ENCODE measurements at regions not wholly inside any gene's neighbourhood (a gene's known extent, or its start where the extent isn't known, plus 50 kb on each side); places are given as distances from the start of the nearest gene placed in this dataset.

DNA sequence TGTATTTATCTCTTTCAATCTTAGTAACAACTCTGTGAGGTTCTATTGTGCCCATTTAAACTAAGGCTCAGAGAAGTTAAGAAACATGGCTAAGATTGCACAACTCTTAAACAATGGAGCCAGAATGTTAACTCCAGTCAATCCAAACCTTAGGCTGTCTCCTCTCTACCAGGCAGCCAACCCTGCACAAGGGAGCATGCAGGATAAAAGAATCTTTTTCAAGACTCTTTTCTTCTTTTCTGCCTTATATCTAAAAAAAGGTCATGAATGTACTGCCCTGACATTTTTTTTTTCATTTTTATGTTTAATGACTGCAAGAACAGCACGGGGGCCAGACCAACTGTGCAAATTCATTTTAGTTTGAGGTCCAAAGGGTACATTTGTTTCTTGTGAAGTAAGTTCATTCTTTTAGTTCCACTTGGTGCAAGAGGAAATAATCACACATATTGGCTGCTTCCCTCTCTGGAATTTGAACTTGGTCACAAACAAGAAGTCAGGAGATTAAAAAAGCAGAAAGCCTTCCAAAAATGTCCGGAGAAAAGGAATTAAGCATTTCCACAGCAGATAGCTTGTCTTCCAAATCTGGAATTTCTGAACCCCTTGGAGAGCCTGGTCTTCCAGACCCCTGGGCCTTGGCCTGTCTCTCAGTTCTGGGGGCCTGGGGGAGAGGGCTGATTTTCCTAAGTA is 96.0 kb upstream of the RIOK3 start:
- Mint-ChIP-seq H3K27me3 (peaks cover 4% of the 10 kb centered on the region), H3K4me3 (no peak overlapping the region), H3K27ac (no peak overlapping the region), H3K36me3 (peaks cover 5% of the 10 kb centered on the region), H3K9me3 (no peaks in the 10 kb centered on the region), H3K4me1 (peaks cover 13 to 17% (median 17%) of the 10 kb centered on the region in 3 donors)

DNA sequence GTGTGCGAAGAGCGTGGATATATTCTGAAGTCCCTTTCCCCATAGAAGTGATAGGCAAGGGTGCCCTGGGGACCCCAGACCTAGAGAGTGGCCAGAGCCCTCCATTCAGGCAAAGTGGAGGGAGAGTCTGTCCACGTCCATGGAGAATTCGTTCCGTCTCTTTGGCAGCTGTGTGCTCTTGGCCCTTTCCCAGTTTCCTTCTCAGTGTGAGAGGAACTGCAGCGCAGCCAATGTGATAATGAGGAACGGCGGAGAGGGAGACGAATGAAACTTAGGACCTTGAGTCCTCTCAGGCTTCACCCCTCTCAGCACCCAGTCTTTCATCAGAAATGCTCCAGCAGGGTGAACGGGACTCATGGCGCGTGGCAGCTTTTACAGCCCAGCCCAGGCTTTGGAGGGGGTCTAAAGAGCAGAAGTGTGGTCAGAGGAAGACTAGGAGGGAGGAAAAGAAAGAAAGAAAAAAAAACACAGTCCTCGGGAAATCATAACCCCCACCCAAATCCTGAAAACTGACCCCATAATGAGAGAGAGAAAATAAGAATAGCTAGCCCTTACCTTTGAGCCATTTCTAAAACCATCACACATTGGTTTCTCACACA is 95.0 kb upstream of the RIOK3 start:
- peaks cover 4% of the 10 kb centered on the region for H3K27me3 Mint-ChIP-seq
- peak overlapping the region in 2 of 4 donors; percentile 46 to 89 for H3K4me3 Mint-ChIP-seq

DNA sequence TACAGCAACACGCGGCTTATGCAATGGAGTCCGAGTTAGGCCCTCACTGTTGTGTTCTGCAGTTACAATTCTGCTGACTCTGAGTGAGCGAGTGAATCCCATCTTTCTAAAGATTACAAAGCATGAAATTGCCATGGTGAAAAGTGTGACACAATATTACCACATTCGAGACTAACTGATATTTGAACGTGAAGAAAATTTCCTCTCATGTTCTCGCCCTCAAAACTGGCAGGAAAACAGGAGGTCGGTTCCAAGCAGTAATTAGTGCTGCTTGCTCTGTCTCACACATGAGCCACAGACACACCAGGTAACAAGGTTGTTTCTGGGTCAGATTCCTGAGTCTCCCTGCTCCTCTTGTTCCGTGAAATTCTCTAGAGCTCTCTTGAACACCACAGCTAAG is 93.7 kb upstream of the RIOK3 start:
- peaks cover 9 to 17% (median 15%) of the 10 kb centered on the region in 3 donors for H3K4me1 Mint-ChIP-seq
- peaks cover 4% of the 10 kb centered on the region for H3K27me3 Mint-ChIP-seq
- H3K36me3 Mint-ChIP-seq = peaks cover 5% of the 10 kb centered on the region
- H3K27ac Mint-ChIP-seq = no peak overlapping the region
- no peaks in the 10 kb centered on the region for H3K9me3 Mint-ChIP-seq
- peak overlapping the region in 1 of 4 donors; percentile 85 for H3K4me3 Mint-ChIP-seq

More for the DNA sequence above, 95.0 kb upstream of the RIOK3 start:
- Mint-ChIP-seq H3K9me3 (no peaks in the 10 kb centered on the region), H3K4me1 (peaks cover 13 to 17% (median 17%) of the 10 kb centered on the region in 3 donors), H3K36me3 (peaks cover 5% of the 10 kb centered on the region), H3K27ac (no peak overlapping the region)

DNA sequence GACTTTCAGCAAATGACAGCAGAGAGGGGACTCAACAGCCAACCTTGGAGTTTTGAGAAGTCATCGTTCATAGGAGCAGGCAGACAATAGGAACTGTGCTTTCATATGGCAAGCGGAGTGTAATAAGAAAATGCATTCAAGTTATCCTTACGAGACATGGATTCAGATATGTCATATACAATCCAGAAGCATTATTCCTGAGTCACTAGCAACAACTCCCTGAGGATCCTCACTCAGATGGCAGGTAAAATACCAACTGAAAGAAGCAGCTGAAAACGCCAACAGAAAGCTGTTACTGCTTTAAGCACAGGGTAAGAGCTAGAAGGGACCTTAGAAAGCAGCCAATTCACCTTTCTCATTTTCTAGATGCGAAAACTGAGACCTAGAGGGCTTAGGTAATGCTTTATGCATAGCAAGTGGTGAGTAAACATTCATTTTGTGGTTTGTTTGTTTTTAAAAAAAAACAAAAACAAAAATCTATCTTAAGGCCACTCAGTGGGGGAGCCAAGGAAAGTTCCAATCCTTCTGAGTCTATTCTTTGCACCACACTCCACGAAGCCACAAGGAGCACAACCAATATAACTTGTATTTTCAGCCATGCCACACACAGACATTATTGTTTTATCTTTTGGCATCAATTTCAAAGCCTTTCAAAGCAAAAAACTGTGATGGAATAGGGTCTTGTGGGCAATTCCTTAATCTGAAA is 89.1 kb upstream of the RIOK3 start:
- Mint-ChIP-seq H3K4me1 (peaks cover under 1% of the 10 kb centered on the region in 3 donors), H3K4me3 (no peak overlapping the region), H3K27me3 (no peaks in the 10 kb centered on the region), H3K9me3 (no peaks in the 10 kb centered on the region), H3K27ac (no peak overlapping the region), H3K36me3 (no peaks in the 10 kb centered on the region)

DNA sequence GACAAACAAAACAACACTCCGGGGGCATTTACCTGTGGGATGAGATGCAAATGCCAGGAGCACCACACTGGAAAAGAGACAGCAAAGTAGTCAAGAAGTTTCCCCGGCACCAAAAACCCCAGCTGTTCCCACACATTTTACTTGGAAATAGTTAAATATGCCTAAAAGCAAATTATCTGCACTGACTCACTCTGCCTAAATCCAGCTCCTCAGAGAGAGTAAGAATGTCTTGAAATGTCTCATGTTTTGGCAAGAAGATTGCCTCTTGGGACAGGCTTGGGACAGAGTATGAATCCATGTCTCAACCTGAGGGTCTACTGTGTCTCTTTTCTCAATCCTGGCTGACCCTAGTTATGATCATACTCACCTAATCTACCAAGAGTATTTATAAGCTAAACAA is 87.5 kb upstream of the RIOK3 start:
- no peak overlapping the region for H3K27ac Mint-ChIP-seq
- H3K4me1 Mint-ChIP-seq = no peaks in the 10 kb centered on the region
- H3K27me3 Mint-ChIP-seq = no peaks in the 10 kb centered on the region
- H3K9me3 Mint-ChIP-seq = no peaks in the 10 kb centered on the region
- no peak overlapping the region for H3K4me3 Mint-ChIP-seq
- H3K36me3 Mint-ChIP-seq = no peaks in the 10 kb centered on the region

DNA sequence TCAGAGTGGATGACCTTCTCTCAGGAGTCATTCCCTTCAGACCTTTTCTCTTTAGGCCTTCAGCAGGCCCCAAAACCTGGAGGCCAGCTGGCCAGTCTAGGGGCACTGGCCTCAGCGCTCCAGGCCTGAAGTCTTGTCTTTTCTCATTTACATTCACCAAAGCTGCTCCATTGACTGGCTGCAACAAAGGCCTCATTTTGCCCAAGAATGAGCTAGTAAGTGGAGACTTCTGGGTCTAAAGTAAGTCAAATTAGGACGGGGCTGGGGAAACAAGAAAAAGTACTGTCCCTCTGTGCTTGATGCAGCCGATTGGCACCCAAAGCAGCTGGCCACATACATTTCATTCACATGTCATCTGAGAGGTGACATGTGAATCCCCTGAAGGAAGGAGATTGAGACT is 83.8 kb upstream of the RIOK3 start:
- H3K27ac Mint-ChIP-seq = no peak overlapping the region

DNA sequence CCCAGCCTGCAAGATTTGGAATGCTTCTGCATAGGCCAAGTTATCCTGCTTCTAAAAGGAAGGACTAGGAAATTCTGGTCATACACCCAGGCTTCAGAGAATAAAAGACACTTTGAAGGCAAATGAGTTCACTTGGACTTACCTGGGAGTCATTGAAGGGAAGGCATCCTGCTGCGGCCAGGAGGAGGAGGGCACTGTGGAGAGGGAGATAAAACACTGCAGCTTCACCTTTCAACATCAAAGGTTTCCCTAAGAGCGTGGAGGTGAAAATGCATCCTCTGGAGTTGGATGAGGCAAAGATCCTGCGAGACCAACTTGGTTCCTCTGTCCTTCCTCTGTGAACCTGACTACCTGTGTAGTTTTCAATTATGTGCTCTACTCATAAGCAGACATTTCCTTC is 79.5 kb upstream of the RIOK3 start:
- H3K36me3 Mint-ChIP-seq = peaks cover 3% of the 10 kb centered on the region
- H3K4me1 Mint-ChIP-seq = no peaks in the 10 kb centered on the region
- H3K27ac Mint-ChIP-seq = no peak overlapping the region
- no peaks in the 10 kb centered on the region for H3K27me3 Mint-ChIP-seq
- no peak overlapping the region for H3K4me3 Mint-ChIP-seq
- no peaks in the 10 kb centered on the region for H3K9me3 Mint-ChIP-seq

More for the DNA sequence above, 83.8 kb upstream of the RIOK3 start:
- no peaks in the 10 kb centered on the region for H3K36me3 Mint-ChIP-seq
- H3K9me3 Mint-ChIP-seq = no peaks in the 10 kb centered on the region
- H3K4me1 Mint-ChIP-seq = no peaks in the 10 kb centered on the region
- no peaks in the 10 kb centered on the region for H3K27me3 Mint-ChIP-seq
- H3K4me3 Mint-ChIP-seq = no peak overlapping the region

DNA sequence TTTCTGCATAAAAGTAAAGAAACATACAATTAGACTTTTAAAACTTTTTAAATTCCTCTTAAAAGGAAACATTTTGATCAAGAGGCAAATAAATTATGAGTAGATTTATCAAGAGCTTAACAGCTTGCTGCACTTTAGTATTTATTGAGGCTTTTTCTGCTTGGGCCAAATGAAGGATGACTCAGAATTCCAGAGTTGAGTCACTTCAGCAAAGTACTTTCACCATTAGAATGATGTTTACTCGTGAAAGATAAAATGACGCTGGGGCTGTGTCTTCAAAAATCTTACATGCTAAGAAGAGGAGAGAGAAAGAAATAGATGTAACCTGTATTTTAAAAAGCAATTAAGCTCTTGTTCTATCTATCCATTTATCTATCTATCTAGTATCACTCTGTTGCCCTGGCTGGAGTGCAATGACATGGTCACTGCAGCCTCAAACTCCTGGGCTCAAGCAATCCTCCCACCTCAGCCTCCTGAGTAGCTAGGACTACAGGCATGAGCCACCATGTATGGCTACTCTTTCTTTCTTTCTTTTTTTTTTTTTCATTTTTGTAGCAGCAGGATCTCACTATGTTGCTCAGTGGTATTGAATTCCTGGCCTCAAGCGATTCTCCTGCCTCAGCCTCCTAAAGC is 75.3 kb upstream of the RIOK3 start:
- no peaks in the 10 kb centered on the region for H3K27me3 Mint-ChIP-seq
- H3K36me3 Mint-ChIP-seq = peaks cover 3% of the 10 kb centered on the region
- H3K4me3 Mint-ChIP-seq = no peak overlapping the region
- no peaks in the 10 kb centered on the region for H3K4me1 Mint-ChIP-seq
- H3K27ac Mint-ChIP-seq = no peak overlapping the region
- H3K9me3 Mint-ChIP-seq = no peaks in the 10 kb centered on the region

DNA sequence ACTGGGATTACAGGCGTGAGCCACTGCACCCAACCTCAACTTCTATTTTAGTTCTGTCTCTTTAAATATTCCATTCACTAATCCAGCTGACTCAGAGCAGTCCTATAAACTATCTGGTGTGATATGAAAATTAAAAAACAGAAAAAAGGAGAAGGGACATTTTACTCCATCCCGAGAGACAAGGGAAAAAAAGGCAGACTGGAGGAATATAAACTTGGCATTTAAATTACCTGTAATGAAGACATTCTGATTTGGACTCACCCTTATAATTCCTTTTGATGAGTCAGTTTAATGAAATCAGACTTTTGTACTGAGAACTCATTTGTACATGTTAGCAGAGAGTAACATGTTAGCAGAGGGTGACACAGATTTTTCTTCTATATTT is 74.8 kb upstream of the RIOK3 start:
- Mint-ChIP-seq H3K36me3 (peaks cover 7% of the 10 kb centered on the region), H3K27ac (no peak overlapping the region), H3K9me3 (no peaks in the 10 kb centered on the region), H3K4me3 (no peak overlapping the region), H3K27me3 (no peaks in the 10 kb centered on the region), H3K4me1 (peaks cover 0 to under 1% (median 0%) of the 10 kb centered on the region in 3 donors)

DNA sequence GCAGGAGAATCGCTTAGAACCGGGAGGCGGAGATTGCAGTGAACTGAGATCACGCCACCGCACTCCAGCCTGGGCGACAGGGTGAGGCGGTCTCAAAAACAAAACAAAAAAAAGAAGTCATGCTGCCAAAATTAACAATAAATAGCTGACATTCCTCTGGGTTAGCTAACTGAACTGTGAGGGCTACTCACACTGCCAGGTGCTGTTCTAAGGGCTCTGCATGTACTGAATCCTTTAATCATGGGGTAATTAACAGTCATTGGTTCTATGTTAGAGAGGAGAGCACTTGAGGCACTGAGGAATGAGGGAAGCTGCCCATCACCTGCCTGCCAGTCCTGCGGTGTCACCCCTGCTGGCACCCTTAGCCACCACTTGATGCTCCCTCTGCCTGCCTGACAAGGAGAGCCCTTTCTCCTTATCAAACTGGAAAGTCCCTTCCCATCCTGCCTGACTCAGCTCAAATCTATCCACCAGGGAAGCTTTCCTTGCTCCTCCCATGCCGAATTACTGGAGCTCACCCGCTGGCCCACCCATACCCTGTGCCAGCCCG is 73.0 kb upstream of the RIOK3 start:
- Mint-ChIP-seq H3K27ac (no peak overlapping the region), H3K27me3 (no peaks in the 10 kb centered on the region), H3K9me3 (no peaks in the 10 kb centered on the region), H3K4me3 (no peak overlapping the region), H3K4me1 (peaks cover 6 to 12% (median 11%) of the 10 kb centered on the region in 3 donors), H3K36me3 (peaks cover 8% of the 10 kb centered on the region)

DNA sequence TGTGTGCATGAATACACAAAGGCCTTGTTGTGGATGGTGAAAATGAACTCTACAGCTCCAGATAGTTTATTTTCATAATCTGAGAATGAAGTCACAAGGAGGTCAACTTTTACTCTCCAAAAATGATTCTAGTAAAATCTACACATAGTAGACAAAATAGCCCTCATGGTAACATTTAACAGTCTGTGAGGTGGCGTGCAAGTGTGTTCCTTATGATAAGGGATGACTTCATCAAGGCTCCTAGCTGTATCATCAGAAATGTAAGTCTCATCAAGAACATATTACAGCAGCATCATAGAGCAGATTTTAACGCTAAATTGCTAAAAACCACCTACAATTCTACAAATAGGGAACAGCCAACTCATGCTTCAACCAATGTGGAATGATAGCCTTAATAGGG is 72.3 kb upstream of the RIOK3 start:
- peaks cover 11 to 18% (median 17%) of the 10 kb centered on the region in 3 donors for H3K4me1 Mint-ChIP-seq
- no peak overlapping the region for H3K4me3 Mint-ChIP-seq
- no peak overlapping the region for H3K27ac Mint-ChIP-seq
- H3K36me3 Mint-ChIP-seq = peaks cover 8% of the 10 kb centered on the region
- no peaks in the 10 kb centered on the region for H3K9me3 Mint-ChIP-seq
- no peaks in the 10 kb centered on the region for H3K27me3 Mint-ChIP-seq

DNA sequence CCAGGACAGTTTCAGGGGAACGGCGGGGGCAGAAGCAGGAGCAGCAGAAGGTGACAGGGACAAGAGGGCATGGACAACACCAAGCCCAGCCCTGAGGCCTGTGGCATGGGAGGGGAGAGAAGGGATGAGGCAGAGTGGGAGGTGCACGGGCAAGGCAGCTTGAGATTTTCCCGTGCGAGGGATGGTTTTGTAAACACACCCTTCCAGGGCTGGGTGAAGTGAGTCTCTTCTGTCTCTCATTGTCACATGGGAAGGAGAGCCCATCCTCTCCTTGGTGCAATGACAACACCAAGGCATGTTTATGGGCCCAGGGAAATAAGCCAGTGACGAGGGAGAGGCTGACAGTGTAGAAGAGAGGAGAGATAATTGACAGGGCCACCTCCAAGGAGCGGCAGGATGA is 69.6 kb upstream of the RIOK3 start:
- H3K4me1 Mint-ChIP-seq = peaks cover 15 to 19% (median 18%) of the 10 kb centered on the region in 3 donors
- no peaks in the 10 kb centered on the region for H3K9me3 Mint-ChIP-seq
- H3K36me3 Mint-ChIP-seq = peaks cover 5% of the 10 kb centered on the region
- H3K27ac Mint-ChIP-seq = peak overlapping the region in 1 of 3 donors; percentile 43
- no peaks in the 10 kb centered on the region for H3K27me3 Mint-ChIP-seq
- H3K4me3 Mint-ChIP-seq = peak overlapping the region in 1 of 4 donors; percentile 32

DNA sequence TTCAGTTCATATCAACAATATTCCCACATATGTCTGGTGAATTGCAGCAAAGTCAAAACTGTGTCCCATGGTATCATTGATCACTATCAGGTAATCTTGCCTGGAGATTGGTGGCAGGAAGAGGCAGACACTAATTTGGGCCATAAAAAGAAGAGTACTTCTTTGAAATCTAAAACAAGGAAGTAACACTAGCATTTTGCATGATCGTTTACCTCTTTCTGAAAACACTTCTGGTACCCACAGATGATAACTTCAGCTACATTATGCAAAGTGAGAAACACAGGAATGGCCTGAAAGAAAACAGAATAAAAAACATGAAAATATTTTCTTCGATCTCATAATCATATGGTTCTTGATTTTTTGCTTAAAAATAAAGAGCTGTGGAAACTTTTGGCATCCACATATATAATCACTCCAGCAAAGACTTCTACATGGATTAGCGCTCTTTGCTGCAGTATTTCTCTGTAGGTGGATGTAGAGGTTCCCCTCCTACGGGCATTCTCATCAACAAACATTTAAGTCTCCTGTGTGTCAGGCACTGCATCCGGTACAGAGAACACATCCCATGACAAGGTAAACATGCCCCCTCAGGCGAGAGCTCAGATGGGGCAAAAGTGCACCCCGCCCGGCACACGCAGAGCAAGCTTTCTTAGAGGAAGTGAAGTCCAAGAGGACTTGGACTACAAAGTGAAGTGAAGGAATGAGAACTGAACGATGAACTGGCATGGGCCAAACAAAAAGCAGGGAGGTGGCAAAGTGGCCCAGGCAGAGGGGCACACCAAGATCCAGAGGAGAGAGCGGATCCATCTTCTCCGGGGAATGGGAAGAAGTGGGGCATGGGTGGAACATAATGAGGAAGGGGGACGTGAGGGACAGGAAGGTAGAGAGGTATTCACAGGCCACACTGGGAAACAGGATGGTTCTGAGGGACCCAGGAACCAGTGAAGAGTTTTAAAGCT is 68.0 kb upstream of the RIOK3 start:
- peak overlapping the region in 3 of 4 donors; percentile 45 to 75 (median 63) for H3K4me3 Mint-ChIP-seq
- no peaks in the 10 kb centered on the region for H3K27me3 Mint-ChIP-seq
- H3K27ac Mint-ChIP-seq = peak overlapping the region; percentile 55 to 92 (median 91)
- H3K9me3 Mint-ChIP-seq = no peaks in the 10 kb centered on the region
- peaks cover 15 to 19% (median 18%) of the 10 kb centered on the region in 3 donors for H3K4me1 Mint-ChIP-seq
- H3K36me3 Mint-ChIP-seq = peaks cover 5% of the 10 kb centered on the region

DNA sequence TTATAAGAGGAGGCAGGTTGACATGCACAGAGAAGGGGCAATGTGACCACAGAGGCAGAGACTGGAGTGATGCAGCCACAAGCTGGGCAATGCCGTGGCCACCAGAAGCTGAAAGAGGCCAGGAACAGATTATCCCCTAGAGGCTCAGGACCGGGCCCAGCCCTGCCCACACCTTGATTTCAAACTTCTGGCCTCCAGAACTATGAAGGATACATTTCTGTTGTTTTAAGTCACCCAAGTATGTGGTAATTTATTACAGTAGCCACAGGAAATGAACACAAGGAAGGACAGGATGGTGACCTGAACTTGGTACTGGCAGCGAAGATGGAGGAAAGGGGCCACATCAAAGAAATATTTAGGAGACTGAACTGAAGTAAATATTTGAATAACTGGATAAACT is 66.8 kb upstream of the RIOK3 start:
- no peaks in the 10 kb centered on the region for H3K9me3 Mint-ChIP-seq
- H3K36me3 Mint-ChIP-seq = peaks cover 5% of the 10 kb centered on the region
- H3K27me3 Mint-ChIP-seq = no peaks in the 10 kb centered on the region
- H3K4me1 Mint-ChIP-seq = peaks cover 15 to 19% (median 18%) of the 10 kb centered on the region in 3 donors
- peak overlapping the region in 1 of 4 donors; percentile 79 for H3K4me3 Mint-ChIP-seq
- peak overlapping the region in 1 of 3 donors; percentile 39 for H3K27ac Mint-ChIP-seq
